Muscle of leg (tissue), 3 donors: ENCODE measurements at regions not wholly inside any gene's neighbourhood (a gene's known extent, or its start where the extent isn't known, plus 50 kb on each side); places are given as distances from the start of the nearest gene placed in this dataset.
"Not testable (repeated sequence)": the region's sequence is repeated elsewhere in the genome, so short reads cannot be mapped to it uniquely, and the experiment has no call there.

Source experiments
- DNase-seq: peaks from one replicate; pipeline ENCODE4 v3.0.0; 2013
- H3K27ac ChIP-seq: one replicate; pipeline ENCODE4 v1.5.1; 2013; ENCODE audit warnings: mild to moderate bottlenecking, low read length, control low read depth
- H3K27me3 ChIP-seq: one replicate; pipeline ENCODE4 v1.6.1; 2013; ENCODE audit warnings: low read length; ENCODE audit not compliant: control insufficient read depth, insufficient read depth
- H3K36me3 ChIP-seq: one replicate; pipeline ENCODE4 v1.6.1; 2013; ENCODE audit warnings: low read length; ENCODE audit not compliant: control insufficient read depth, insufficient read depth
- H3K4me1 ChIP-seq: one replicate; pipeline ENCODE4 v1.6.1; 2013; ENCODE audit warnings: low read length; ENCODE audit not compliant: control insufficient read depth, insufficient read depth
- H3K4me3 ChIP-seq: one replicate; pipeline ENCODE4 v1.5.1; 2013; ENCODE audit warnings: low read length, control low read depth
- H3K9me3 ChIP-seq: replicated peaks from 2 replicates; pipeline ENCODE4 v1.6.1; 2013; ENCODE audit warnings: low read depth, low read length; ENCODE audit not compliant: control insufficient read depth
- WGBS: methylation state at CpG from one replicate; pipeline ENCODE4 v1.1.5; 2013; ENCODE audit warnings: missing lambda C conversion rate; ENCODE audit not compliant: insufficient coverage; 5-methylcytosine and 5-hydroxymethylcytosine counted together

DNA sequence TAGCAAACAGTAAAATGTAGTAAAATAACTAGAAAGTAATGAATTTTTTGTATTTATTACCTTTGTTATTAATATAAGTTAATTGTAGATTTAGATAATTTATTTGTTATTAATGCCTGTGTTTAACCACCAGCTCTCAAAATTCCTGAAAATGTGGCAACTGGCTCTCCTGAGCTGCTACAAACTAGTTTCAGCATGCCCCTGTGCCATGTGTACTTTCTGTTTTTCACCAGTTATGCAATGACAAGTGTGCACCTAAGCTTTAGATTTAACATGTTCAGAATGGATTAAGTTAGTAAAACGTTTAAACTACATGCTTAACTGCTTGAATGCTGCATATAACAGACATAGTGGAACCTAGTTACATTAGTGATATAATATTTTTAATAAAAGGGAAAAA lies 88.1 kb downstream of the POSTN start:
- DNase-seq, result no peak
- Histone ChIP-seq H3K36me3 (no peaks in the 10 kb centered on the region), H3K27ac (no peak overlapping the region), H3K4me1 (no peaks in the 10 kb centered on the region), H3K4me3 (no peak overlapping the region), H3K9me3 (peaks cover 1% of the 10 kb centered on the region), H3K27me3 (no peaks in the 10 kb centered on the region)
- WGBS, result no CpG with 5 or more reads among the region's 1 CpG

DNA sequence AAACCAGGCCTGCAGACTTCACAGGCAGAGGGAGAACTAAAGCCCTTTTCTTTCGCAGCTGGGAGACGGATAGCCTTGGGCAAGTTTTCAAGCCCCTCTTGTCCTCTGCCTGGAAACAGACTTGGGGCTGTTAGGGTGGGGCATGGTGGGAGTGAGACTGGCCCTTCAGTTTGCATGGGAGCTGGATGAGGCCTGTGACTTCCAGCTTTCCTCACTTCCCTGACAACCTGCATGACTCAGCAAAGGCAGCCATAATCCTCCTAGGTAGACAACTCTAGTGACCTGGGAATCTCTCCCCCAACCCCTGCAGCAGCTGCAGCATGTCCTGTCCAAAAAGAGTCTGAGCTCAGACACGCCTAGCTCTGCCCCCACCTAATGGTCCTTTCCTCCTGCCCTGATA lies 93.0 kb downstream of the POSTN start:
- Histone ChIP-seq H3K4me1 (no peaks in the 10 kb centered on the region), H3K4me3 (no peak overlapping the region), H3K9me3 (peaks cover 3% of the 10 kb centered on the region), H3K27ac (no peak overlapping the region), H3K27me3 (no peaks in the 10 kb centered on the region), H3K36me3 (no peaks in the 10 kb centered on the region)
- DNase-seq, result no peak
- WGBS, result no CpG with 5 or more reads among the region's 3 CpGs

DNA sequence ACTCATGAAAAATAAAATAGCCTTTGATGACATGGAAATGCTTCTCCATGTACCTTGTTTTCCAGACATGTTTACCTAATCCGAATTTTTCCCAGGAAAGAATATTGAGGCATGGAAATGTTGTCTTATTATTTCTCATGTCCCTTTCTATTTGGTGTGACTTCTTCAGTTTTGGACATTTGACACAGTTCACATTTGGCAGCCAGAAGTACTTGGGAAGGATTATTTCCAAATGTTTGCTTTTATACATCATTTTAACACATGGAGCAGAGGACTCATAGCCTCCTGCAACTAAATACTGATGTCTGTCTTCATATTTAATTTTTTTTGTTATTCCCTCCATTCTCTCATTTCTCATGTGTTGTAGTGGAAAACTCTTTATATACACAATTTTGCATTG lies 94.3 kb downstream of the POSTN start:
- no peaks in the 10 kb centered on the region for H3K36me3 ChIP-seq
- H3K27ac ChIP-seq, result no peak overlapping the region
- WGBS, result no CpG with 5 or more reads among the region's 1 CpG
- peaks cover 3% of the 10 kb centered on the region for H3K9me3 ChIP-seq
- H3K4me1 ChIP-seq, result no peaks in the 10 kb centered on the region
- peak; percentile 56 for DNase-seq
- H3K4me3 ChIP-seq, result no peak overlapping the region
- H3K27me3 ChIP-seq, result no peaks in the 10 kb centered on the region

DNA sequence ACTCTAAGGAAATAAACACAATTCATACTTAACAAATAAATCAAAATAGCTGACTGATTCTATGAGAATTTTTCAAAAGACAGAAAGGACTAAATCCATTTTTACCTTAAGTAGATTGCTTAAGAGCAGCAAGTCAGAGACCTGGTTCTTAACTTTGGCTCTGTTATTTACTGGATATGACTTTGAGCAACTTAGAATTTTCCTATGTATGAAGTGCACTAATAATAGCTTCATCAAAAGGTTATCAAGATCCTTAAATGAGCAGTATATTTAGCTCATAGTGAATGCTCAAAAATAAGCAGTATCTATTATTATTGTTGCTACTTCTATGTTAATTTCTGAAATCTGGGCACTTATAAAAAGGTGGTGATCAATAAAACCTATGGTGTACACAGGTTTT lies 95.3 kb downstream of the POSTN start:
- Histone ChIP-seq H3K27ac (no peak overlapping the region), H3K4me3 (no peak overlapping the region), H3K9me3 (peaks cover 3% of the 10 kb centered on the region), H3K27me3 (no peaks in the 10 kb centered on the region), H3K36me3 (no peaks in the 10 kb centered on the region), H3K4me1 (no peaks in the 10 kb centered on the region)
- DNase-seq, result no peak

DNA sequence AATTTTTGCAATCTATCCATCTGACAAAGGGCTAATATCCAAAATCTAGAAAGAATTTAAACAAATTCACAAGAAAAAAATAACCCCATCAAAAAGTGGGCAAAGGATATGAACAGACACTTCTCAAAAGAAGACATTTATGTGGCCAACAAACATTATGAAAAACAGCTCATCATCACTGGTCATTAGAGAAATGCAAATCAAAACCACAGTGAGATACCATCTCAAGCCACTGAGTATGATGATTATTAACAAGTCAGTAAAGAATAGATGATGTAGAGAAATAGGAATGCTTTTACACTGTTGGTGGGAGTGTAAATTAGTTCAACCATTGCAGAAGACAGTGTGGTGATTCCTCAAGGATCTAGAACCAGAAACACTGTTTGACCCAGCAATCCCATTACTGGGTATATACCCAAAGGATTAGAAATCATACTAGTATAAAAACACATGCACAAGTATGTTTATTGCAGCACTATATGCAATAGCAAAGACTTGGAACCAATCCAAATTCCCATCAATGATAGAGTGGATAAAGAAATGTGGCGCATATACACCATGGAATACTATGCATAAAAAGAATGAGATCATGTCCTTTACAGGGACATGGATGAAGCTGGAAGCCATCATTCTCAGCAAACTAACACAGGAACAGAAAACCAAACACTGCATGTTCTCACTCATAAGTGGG lies 96.1 kb downstream of the POSTN start:
- WGBS, result no CpG with 5 or more reads among the region's 1 CpG
- H3K27ac ChIP-seq, H3K36me3 ChIP-seq, DNase-seq, H3K27me3 ChIP-seq, H3K4me1 ChIP-seq, H3K4me3 ChIP-seq, H3K9me3 ChIP-seq: not testable (repeated sequence)

DNA sequence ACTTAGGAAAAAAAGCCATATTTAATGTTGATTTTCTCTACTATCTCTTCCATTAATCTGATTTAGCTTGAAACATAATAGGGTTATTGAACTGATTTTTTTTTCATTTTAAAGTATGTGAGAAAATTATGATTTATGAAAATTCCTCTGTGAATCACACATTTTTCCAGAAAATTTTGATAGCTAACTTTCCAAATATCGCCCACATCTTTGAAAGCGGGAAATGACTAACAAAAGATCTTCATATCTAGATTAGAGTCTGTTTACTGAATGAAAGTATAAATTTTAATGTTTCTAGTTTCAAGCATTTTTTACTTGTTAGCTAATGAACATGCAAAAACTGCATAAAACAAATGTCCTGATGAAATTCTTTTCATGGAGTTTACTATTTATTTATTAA lies 97.4 kb downstream of the POSTN start:
- no peak overlapping the region for H3K4me3 ChIP-seq

DNA sequence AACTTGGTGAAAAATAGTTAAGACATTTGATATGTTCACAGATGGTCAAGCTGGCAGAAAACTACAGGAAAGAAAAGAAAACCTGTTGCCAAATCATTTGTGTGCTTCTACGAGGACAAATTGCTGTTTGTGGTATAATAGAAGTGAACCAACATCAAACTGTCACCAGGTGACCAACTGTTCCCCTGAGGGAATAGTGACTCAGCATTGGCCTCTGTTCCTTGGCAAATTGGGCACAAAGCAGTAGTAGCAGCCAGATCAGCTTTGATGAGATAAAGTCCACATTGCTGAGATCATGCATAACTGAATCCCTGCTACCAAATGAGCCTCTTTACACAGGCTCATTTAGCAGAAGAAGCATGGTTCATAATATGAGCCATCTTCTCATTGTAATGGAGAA lies 103.5 kb downstream of the POSTN start:
- Histone ChIP-seq H3K4me1 (peaks cover 5% of the 10 kb centered on the region), H3K27me3 (no peaks in the 10 kb centered on the region), H3K4me3 (no peak overlapping the region), H3K9me3 (no peaks in the 10 kb centered on the region), H3K36me3 (no peaks in the 10 kb centered on the region), H3K27ac (no peak overlapping the region)
- WGBS, result 36% methylated on average over 1 of the region's 1 CpG
- DNase-seq, result peak; percentile 54

More for the DNA sequence above, 97.4 kb downstream of the POSTN start:
- H3K27ac ChIP-seq, result no peak overlapping the region
- H3K36me3 ChIP-seq, result no peaks in the 10 kb centered on the region
- DNase-seq, result no peak
- peaks cover 3% of the 10 kb centered on the region for H3K9me3 ChIP-seq
- no CpG with 5 or more reads among the region's 2 CpGs for WGBS
- H3K27me3 ChIP-seq, result no peaks in the 10 kb centered on the region
- no peaks in the 10 kb centered on the region for H3K4me1 ChIP-seq

DNA sequence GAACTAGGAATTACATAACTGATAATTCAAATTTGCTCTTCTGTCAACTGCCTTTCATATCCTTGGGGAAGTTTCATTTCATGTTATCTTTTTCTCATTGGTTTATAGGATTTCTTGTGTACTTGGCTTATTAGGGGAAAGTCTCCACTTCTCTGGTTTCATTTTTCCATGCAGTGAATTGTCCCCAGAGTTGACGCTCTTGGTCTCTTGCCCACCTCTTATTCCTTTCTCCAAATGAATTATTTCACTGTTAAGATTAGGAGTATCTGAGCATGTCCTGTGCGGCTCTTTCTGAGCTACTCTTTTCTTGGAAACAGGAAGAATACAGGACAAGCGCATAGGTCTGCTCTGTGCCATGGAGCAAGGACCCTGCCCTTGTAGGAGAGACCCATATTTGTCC lies 104.8 kb downstream of the POSTN start:
- Histone ChIP-seq H3K4me3 (no peak overlapping the region), H3K27ac (peak overlapping the region; percentile 47), H3K9me3 (no peaks in the 10 kb centered on the region), H3K27me3 (no peaks in the 10 kb centered on the region), H3K36me3 (no peaks in the 10 kb centered on the region), H3K4me1 (peaks cover 5% of the 10 kb centered on the region)
- WGBS, result 33% methylated on average over 1 of the region's 3 CpGs
- DNase-seq, result peak; percentile 84

DNA sequence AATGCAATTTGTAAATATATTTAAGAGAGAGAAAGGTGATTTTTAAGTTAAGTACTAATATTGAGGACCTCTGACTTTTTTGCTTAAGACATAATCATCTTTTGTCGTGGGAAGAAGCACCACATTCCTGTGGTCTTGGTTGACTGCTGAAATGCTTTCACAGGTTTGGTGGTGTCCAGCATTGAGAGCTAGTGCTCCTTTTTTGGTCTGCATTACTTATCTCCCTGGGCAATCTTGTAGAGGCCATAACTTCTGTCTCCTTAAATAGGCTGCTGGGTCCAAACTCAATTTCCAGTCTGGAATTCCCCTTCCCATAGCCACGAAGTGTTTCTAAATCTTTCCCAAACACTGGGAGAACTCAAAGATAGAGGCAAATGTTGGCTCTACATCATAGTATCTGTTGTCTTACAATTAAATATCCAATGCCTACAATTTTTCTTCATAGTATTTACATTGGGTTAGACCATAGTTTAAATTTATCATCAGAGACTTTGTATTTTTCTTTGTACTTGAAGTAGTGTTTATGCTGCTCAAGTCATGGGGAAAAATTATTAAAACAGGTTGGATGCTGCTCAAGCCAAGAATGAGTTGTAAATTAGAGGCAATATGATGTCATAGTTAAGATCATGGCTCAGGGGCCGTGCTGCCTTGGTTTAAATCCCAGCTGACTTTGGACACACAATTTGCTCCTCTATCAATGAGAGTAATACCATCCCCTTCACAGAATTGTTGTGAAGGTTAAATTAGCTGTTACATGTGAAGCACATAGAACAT lies 105.6 kb downstream of the POSTN start:
- H3K9me3 ChIP-seq, result no peaks in the 10 kb centered on the region
- peak; percentile 62 for DNase-seq
- 29% methylated on average over 1 of the region's 3 CpGs for WGBS
- no peak overlapping the region for H3K4me3 ChIP-seq
- H3K4me1 ChIP-seq, result peaks cover 5% of the 10 kb centered on the region
- H3K36me3 ChIP-seq, result no peaks in the 10 kb centered on the region
- H3K27me3 ChIP-seq, result no peaks in the 10 kb centered on the region
- peak overlapping the region; percentile 26 for H3K27ac ChIP-seq

DNA sequence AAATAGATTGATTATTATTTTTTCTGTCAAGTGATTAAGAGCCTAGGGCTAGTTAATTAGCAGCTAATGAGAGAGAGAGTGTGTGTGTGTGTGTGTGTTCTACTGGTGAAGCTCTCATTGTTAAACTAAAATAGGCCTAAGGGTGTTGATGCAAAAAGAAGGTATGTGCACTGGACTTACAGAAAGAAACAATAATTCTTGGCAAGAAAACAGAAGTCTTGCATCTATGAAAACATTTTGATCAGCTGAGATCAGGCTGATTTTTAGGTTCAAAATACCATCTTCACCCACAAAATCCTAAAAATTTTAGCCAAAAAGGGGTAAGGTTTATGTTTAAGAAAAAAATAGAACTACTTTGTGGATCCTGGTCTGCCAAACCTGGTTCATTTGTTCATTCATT lies 106.5 kb downstream of the POSTN start:
- no peak for DNase-seq
- Histone ChIP-seq H3K4me3 (no peak overlapping the region), H3K27ac (no peak overlapping the region), H3K36me3 (no peaks in the 10 kb centered on the region), H3K4me1 (peaks cover 5% of the 10 kb centered on the region), H3K9me3 (no peaks in the 10 kb centered on the region), H3K27me3 (no peaks in the 10 kb centered on the region)
